A549 (cell line): ENCODE measurements at regions not wholly inside any gene's neighbourhood (a gene's known extent, or its start where the extent isn't known, plus 50 kb on each side); places are given as distances from the start of the nearest gene placed in this dataset.

Experiments
- ATAC-seq, 2 experiments: fragments of 200-7000 bp in 1 of 2; fragments of >200 bp in 1 of 2; cut with Nextera tagmentation in 1 of 2; cut with Tn5 transposase in 1 of 2; 3 replicates each; pipeline versions ENCODE4 v1.8.0 to v1.9.1; 2018 to 2020; ENCODE audit warnings: mild to moderate bottlenecking in 1 of 2, moderate library complexity in 1 of 2
- CTCF ChIA-PET: fragments of 300-600 bp; sonication (Branson Sonifier 250); formaldehyde crosslinking; extraction: SDS; loops from one replicate; lab custom pipeline; 2021; ENCODE audit warnings: antibody characterized with exemption, inconsistent platforms; lab: Yijun Ruan, JAX
- POLR2A ChIA-PET: fragments of 350-600 bp; formaldehyde crosslinking; extraction: SDS; loops from one replicate; lab custom pipeline; 2021; ENCODE audit warnings: antibody characterized with exemption, inconsistent platforms; lab: Yijun Ruan, JAX
- DNase-seq, 2 experiments: peaks; one replicate each; pipeline versions ENCODE4 v3.0.0 to v3.0.0-alpha.2; 2011 to 2016; ENCODE audit warnings: low read depth in 1 of 2, low spot score in 1 of 2
- FAIRE-seq: peaks from 2 replicates; lab custom pipeline; 2011; peaks lifted over from hg19 to GRCh38; lab: Jason Lieb, UNC
- H3K27ac ChIP-seq, 2 experiments: fragments of >200 bp; sonication (Bioruptor Twin); formaldehyde crosslinking; 3 replicates each; pipeline ENCODE4 v1.5.1; 2016 to 2017
- H3K4me1 ChIP-seq: fragments of >200 bp; sonication (Bioruptor Twin); formaldehyde crosslinking; 3 replicates; pipeline ENCODE4 v1.6.1; 2016
- H3K4me2 ChIP-seq: fragments of >200 bp; sonication (Bioruptor Twin); formaldehyde crosslinking; 3 replicates; pipeline ENCODE4 v1.6.1; 2016
- H3K4me3 ChIP-seq: fragments of >200 bp; sonication (Bioruptor Twin); formaldehyde crosslinking; 3 replicates; pipeline ENCODE4 v1.5.1; 2016
- H3K9me3 ChIP-seq: fragments of >200 bp; sonication (Bioruptor Twin); formaldehyde crosslinking; 3 replicates; pipeline ENCODE4 v1.6.1; 2016
- CBX8 ChIP-seq: fragments of 200-600 bp; sonication (generic); IDR thresholded peaks from 2 replicates; pipeline ENCODE4 v1.6.1; 2016
- CHD4 ChIP-seq: fragments of 200-600 bp; sonication (generic); IDR thresholded peaks from 2 replicates; pipeline ENCODE4 v1.6.1; 2016; ENCODE audit warnings: antibody characterized with exemption, mild to moderate bottlenecking, borderline replicate concordance
- EHMT2 ChIP-seq: fragments of 200-600 bp; sonication (generic); IDR thresholded peaks from 2 replicates; pipeline ENCODE4 v1.6.1; 2016; ENCODE audit warnings: antibody characterized with exemption, low read depth, mild to moderate bottlenecking, moderate library complexity
- GATA3 ChIP-seq: IDR thresholded peaks from 2 replicates; pipeline ENCODE4 v1.6.1; 2012; ENCODE audit warnings: borderline replicate concordance
- HDAC2 ChIP-seq: fragments of 200-600 bp; sonication (generic); IDR thresholded peaks from 2 replicates; pipeline ENCODE4 v1.6.1; 2016
- HEYL ChIP-seq: fragments of 250-450 bp; sonication (Bioruptor Pico); IDR thresholded peaks from 2 replicates; pipeline ENCODE4 v1.8.0; 2021; ENCODE audit warnings: mild to moderate bottlenecking, moderate library complexity
- MAFK ChIP-seq: fragments of 450-650 bp; IDR thresholded peaks from 2 replicates; pipeline ENCODE4 v1.6.1; 2014; ENCODE audit not compliant: partially characterized antibody
- MYC ChIP-seq: IDR thresholded peaks from 2 replicates; pipeline ENCODE4 v1.6.1; 2012; ENCODE audit warnings: mild to moderate bottlenecking, inconsistent platforms, low read length, improper control_type of control experiment, borderline replicate concordance
- NPAS2 ChIP-seq: fragments of 250-450 bp; sonication (Bioruptor Pico); IDR thresholded peaks from 2 replicates; pipeline ENCODE4 v1.8.0; 2022; ENCODE audit warnings: mild to moderate bottlenecking, moderate library complexity, borderline replicate concordance
- RAD21 ChIP-seq, 2 experiments: fragments of >200 bp in 1 of 2; sonication (Bioruptor Twin) in 1 of 2; formaldehyde crosslinking in 1 of 2; IDR thresholded peaks in 1 of 2; conservative IDR thresholded peaks in 1 of 2; 2 replicates in 1 of 2; 3 replicates in 1 of 2; pipeline ENCODE4 v1.6.1; 2012 to 2018; ENCODE audit warnings: inconsistent platforms in 1 of 2
- RCOR1 ChIP-seq: fragments of 150-350 bp; IDR thresholded peaks from 2 replicates; pipeline ENCODE4 v1.6.1; 2014; ENCODE audit warnings: antibody characterized with exemption, low read length, low read depth
- RFX5 ChIP-seq: fragments of 450-650 bp; IDR thresholded peaks from 2 replicates; pipeline ENCODE4 v1.7.1; 2014; ENCODE audit warnings: antibody characterized with exemption, mild to moderate bottlenecking, moderate library complexity
- SREBF2 ChIP-seq: fragments of 450-650 bp; IDR thresholded peaks from 2 replicates; pipeline ENCODE4 v1.6.1; 2014; ENCODE audit warnings: mild to moderate bottlenecking, moderate library complexity
- ZC3H11A ChIP-seq: fragments of 450-650 bp; IDR thresholded peaks from 2 replicates; pipeline ENCODE4 v1.6.1; 2014; ENCODE audit warnings: antibody characterized with exemption, mild to moderate bottlenecking
- ZFP36 ChIP-seq: fragments of 450-650 bp; IDR thresholded peaks from 2 replicates; pipeline ENCODE4 v1.6.1; 2014; ENCODE audit warnings: borderline replicate concordance; ENCODE audit not compliant: partially characterized antibody
- ZNF302 ChIP-seq: fragments of 250-450 bp; sonication (Bioruptor Pico); IDR thresholded peaks from 2 replicates; pipeline ENCODE4 v1.9.0; 2021; ENCODE audit warnings: inconsistent platforms, mild to moderate bottlenecking, moderate library complexity
- ZSCAN20 ChIP-seq: fragments of 250-450 bp; sonication (Bioruptor Pico); IDR thresholded peaks from 2 replicates; pipeline ENCODE4 v1.8.0; 2022; ENCODE audit warnings: mild to moderate bottlenecking, moderate library complexity
- WGBS: methylation state at CpG from one replicate; pipeline ENCODE4 v1.1.6; 2017; ENCODE audit errors: missing lambda C conversion rate; 5-methylcytosine and 5-hydroxymethylcytosine counted together
- TF ChIP-seq, protein P1 (sequence below): fragments of 150-350 bp; IDR thresholded peaks from 2 replicates; pipeline ENCODE4 v1.6.1; 2014; ENCODE audit warnings: low read depth, mild to moderate bottlenecking, low read length
- TF ChIP-seq, protein P2 (sequence below): fragments of 450-650 bp; IDR thresholded peaks from 2 replicates; pipeline ENCODE4 v1.6.1; 2014; ENCODE audit warnings: antibody characterized with exemption
- TF ChIP-seq, protein P3 (sequence below): IDR thresholded peaks from 2 replicates; pipeline ENCODE4 v1.6.1; 2012
- TF ChIP-seq, protein P4 (sequence below): fragments of 250-450 bp; sonication (Bioruptor Pico); IDR thresholded peaks from 2 replicates; pipeline ENCODE4 v1.5.0; 2020; ENCODE audit warnings: low read depth, mild to moderate bottlenecking, moderate library complexity
- TF ChIP-seq, protein P5 (sequence below): fragments of 250-450 bp; sonication (Bioruptor Pico); IDR thresholded peaks from 2 replicates; pipeline ENCODE4 v1.5.0; 2021; ENCODE audit warnings: mild to moderate bottlenecking, moderate library complexity, borderline replicate concordance

DNA sequence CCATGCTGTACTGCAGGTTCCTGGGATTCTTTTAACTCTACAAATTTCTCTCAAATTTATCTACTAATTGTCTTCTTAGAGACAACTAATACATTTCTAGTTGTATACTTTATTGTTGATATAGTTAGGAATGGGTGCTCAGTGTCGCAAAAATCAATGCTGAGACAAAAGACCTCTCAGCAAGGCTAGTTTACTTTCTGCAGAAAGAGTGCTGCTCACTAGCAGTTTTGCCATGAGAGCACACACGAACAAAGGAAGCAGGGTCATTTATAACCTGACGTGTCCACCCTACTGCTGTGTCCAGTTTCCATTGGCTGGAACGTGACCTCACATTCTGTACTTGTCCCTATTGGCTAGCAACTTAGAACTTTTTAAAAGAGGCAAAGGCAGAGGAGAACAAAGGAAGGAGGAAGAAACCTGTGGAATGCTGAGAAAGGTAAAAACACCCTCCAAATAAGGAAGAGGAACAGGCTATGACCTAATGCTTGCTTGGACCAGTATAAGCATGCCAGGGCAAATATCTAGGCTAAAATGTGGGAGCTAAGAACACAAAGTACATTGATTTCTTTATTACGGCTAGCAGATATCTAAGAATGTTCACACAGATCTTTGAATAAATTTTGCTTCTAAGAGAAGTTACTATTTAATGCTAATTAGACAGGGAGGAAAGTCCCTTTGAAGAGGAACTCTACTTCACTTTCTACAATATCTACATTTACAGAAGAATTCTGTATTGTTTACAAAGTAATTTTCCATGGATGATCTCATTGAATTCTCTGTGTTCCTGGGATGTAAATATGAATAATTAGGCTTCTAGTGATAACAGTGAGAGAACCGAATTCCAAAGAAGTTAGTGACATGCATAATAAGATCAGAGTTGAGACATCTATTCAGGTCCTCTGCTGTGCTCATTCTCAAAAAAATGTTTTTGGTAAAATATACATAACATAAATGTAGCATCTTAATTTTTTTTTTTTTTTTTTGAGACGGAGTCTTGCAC, 86.0 kb upstream of the MAP10 start:
- FAIRE-seq (no peak), DNase-seq (no peak), ATAC-seq (no peak)
- Histone ChIP-seq H3K4me3 (no peak overlapping the region), H3K9me3 (peaks cover 14% of the 10 kb centered on the region; the same call in 1 of the 3 replicates), H3K27ac (no peak overlapping the region), H3K4me1 (no peaks in the 10 kb centered on the region), H3K4me2 (no peak overlapping the region)
- ChIA-PET POLR2A (no interaction called here), CTCF (no interaction called here)
- WGBS = 61% methylated on average over 7 of the region's 7 CpGs
- TF ChIP-seq, protein P1, sequence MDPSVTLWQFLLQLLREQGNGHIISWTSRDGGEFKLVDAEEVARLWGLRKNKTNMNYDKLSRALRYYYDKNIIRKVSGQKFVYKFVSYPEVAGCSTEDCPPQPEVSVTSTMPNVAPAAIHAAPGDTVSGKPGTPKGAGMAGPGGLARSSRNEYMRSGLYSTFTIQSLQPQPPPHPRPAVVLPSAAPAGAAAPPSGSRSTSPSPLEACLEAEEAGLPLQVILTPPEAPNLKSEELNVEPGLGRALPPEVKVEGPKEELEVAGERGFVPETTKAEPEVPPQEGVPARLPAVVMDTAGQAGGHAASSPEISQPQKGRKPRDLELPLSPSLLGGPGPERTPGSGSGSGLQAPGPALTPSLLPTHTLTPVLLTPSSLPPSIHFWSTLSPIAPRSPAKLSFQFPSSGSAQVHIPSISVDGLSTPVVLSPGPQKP = no peak
- TF ChIP-seq ZNF302 (CRISPR knock-in tag) (no peak), ZFP36 (no peak), CHD4 (no peak), HEYL (CRISPR knock-in tag) (no peak), EHMT2 (no peak), RAD21 (conservative IDR thresholded peaks at IDR 0.05 in 1 of 2, IDR thresholded peaks at IDR 0.05 in 1 of 2) (no peak), CBX8 (no peak), SREBF2 (no peak), ZC3H11A (no peak), HDAC2 (no peak), MYC (no peak), ZSCAN20 (CRISPR knock-in tag) (no peak), GATA3 (no peak)
- TF ChIP-seq, protein P2, sequence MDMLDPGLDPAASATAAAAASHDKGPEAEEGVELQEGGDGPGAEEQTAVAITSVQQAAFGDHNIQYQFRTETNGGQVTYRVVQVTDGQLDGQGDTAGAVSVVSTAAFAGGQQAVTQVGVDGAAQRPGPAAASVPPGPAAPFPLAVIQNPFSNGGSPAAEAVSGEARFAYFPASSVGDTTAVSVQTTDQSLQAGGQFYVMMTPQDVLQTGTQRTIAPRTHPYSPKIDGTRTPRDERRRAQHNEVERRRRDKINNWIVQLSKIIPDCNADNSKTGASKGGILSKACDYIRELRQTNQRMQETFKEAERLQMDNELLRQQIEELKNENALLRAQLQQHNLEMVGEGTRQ = no peak

DNA sequence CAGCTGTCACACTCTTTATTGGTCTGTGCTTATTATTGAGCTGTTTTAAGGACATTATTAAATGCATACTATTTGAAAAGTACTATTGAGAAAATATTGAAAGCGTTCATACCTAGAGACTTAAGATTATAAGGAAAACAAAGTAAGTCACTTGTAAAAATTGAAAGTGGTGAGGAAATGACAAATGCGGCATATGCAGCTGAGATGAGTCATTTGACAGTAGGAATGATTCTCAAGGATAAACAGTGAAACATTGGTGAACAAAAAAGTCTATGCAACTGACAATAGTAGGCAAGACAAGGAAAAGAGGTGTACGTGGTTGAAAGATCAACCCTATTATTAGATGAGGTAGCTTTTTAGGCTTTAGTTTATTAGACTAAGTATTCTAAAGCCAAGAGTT, 82.6 kb upstream of the MAP10 start:
- no peak for DNase-seq
- H3K27ac ChIP-seq = no peak overlapping the region
- TF ChIP-seq, protein P2 = no peak
- TF ChIP-seq, protein P3, sequence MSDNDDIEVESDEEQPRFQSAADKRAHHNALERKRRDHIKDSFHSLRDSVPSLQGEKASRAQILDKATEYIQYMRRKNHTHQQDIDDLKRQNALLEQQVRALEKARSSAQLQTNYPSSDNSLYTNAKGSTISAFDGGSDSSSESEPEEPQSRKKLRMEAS = no peak
- TF ChIP-seq, protein P4, sequence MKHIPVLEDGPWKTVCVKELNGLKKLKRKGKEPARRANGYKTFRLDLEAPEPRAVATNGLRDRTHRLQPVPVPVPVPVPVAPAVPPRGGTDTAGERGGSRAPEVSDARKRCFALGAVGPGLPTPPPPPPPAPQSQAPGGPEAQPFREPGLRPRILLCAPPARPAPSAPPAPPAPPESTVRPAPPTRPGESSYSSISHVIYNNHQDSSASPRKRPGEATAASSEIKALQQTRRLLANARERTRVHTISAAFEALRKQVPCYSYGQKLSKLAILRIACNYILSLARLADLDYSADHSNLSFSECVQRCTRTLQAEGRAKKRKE = no peak
- no peak for TF ChIP-seq MAFK
- no peak for TF ChIP-seq RFX5
- TF ChIP-seq, protein P5, sequence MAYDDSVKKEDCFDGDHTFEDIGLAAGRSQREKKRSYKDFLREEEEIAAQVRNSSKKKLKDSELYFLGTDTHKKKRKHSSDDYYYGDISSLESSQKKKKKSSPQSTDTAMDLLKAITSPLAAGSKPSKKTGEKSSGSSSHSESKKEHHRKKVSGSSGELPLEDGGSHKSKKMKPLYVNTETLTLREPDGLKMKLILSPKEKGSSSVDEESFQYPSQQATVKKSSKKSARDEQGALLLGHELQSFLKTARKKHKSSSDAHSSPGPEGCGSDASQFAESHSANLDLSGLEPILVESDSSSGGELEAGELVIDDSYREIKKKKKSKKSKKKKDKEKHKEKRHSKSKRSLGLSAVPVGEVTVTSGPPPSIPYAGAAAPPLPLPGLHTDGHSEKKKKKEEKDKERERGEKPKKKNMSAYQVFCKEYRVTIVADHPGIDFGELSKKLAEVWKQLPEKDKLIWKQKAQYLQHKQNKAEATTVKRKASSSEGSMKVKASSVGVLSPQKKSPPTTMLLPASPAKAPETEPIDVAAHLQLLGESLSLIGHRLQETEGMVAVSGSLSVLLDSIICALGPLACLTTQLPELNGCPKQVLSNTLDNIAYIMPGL (CRISPR knock-in tag) = no peak
- TF ChIP-seq RCOR1 = no peak
- no peak for TF ChIP-seq EHMT2
- no peak for TF ChIP-seq NPAS2 (CRISPR knock-in tag)
- TF ChIP-seq, all 56 proteins: peak for 0
- Histone ChIP-seq H3K9me3 (0 out of 3 replicates have a peak, but pooled peaks cover 11% of the 10 kb centered on the region), H3K4me2 (no peak overlapping the region), H3K4me3 (no peak overlapping the region), H3K4me1 (no peaks in the 10 kb centered on the region)
- ChIA-PET POLR2A (no interaction called here), CTCF (interaction anchor here (1.3 kb wide), 1 partner anchor 15 kb away, joined by 3 read pairs; no protein-coding TSS in a partner anchor)
- 49% methylated on average over 3 of the region's 3 CpGs for WGBS
- FAIRE-seq = no peak
- ATAC-seq = no peak
